Endothelial cell of umbilical vein (primary cell): ENCODE measurements at regions not wholly inside any gene's neighbourhood (a gene's known extent, or its start where the extent isn't known, plus 50 kb on each side); places are given as distances from the start of the nearest gene placed in this dataset.

ENCODE experiments used
- CTCF ChIP-seq, 2 donors: IDR thresholded peaks; 1 replicate in 1 of 2; 2 replicates in 1 of 2; pipeline ENCODE4 v1.5.1; 2011; ENCODE audit warnings: low read length in 2 of 2, mild to moderate bottlenecking in 2 of 2, moderate library complexity in 2 of 2, control low read depth in 1 of 2, inconsistent platforms in 1 of 2, low read depth in 1 of 2; ENCODE audit not compliant: insufficient read depth in 1 of 2; ENCODE audit errors: extremely low read depth in 1 of 2
- EZH2 ChIP-seq: IDR thresholded peaks from 2 replicates; pipeline ENCODE4 v1.6.1; 2012; ENCODE audit warnings: borderline replicate concordance, low read depth, mild to moderate bottlenecking, moderate library complexity, low read length, inconsistent platforms; ENCODE audit not compliant: severe bottlenecking
- FOS ChIP-seq: IDR thresholded peaks from 2 replicates; pipeline ENCODE4 v1.6.1; 2011; ENCODE audit warnings: mild to moderate bottlenecking, low read length, moderate library complexity, borderline replicate concordance; ENCODE audit not compliant: insufficient read depth
- GATA2 ChIP-seq: IDR thresholded peaks from 2 replicates; pipeline ENCODE4 v1.7.0; 2011; ENCODE audit warnings: low read depth, mild to moderate bottlenecking, moderate library complexity, mixed read lengths, low read length; ENCODE audit not compliant: insufficient read length, insufficient read depth
- JUN ChIP-seq: IDR thresholded peaks from 2 replicates; pipeline ENCODE4 v1.6.1; 2011; ENCODE audit warnings: borderline replicate concordance, low read depth; ENCODE audit not compliant: insufficient read length, insufficient read depth
- MAX ChIP-seq: IDR thresholded peaks from 2 replicates; pipeline ENCODE4 v1.6.1; 2011; ENCODE audit not compliant: insufficient read depth, insufficient read length
- POLR2A ChIP-seq: IDR thresholded peaks from 2 replicates; pipeline ENCODE4 v1.6.1; 2012; ENCODE audit warnings: low read depth, mild to moderate bottlenecking, control low read depth, low read length
- POLR2AphosphoS5 ChIP-seq: IDR thresholded peaks from 2 replicates; pipeline ENCODE4 v1.6.1; 2012; ENCODE audit warnings: low read depth, mild to moderate bottlenecking, control low read depth, low read length, moderate library complexity; ENCODE audit not compliant: insufficient read depth

- TF ChIP-seq POLR2A (no peak), CTCF (IDR thresholded peaks at IDR 0.05; ENCODE audit: extremely low read depth in 1 of 2, insufficient read depth in 1 of 2, low read depth in 1 of 2, low read length in 2 of 2) (no peak), GATA2 (no peak), POLR2AphosphoS5 (no peak), JUN (no peak), FOS (no peak), MAX (no peak), EZH2 (no peak)
Measured at GRCh38 chr6:147903321-147903720, 394.8 kb downstream of the SAMD5 start.
